GM10248 (cell line): ENCODE measurements at regions not wholly inside any gene's neighbourhood (a gene's known extent, or its start where the extent isn't known, plus 50 kb on each side); places are given as distances from the start of the nearest gene placed in this dataset.
"Not testable (repeated sequence)": the region's sequence is repeated elsewhere in the genome, so short reads cannot be mapped to it uniquely, and the experiment has no call there.

Source experiments
- CTCF ChIA-PET: fragments of 300-600 bp; sonication (Branson Sonifier 250); formaldehyde crosslinking; extraction: SDS; loops from one replicate; lab custom pipeline; 2021; ENCODE audit warnings: antibody characterized with exemption; lab: Yijun Ruan, JAX
- POLR2A ChIA-PET: fragments of 350-650 bp; sonication (Branson Sonifier 250); formaldehyde crosslinking; extraction: SDS; loops from one replicate; lab custom pipeline; 2020; ENCODE audit warnings: antibody characterized with exemption; lab: Yijun Ruan, JAX
- DNase-seq: peaks from one replicate; pipeline ENCODE4 v3.0.0; 2012; ENCODE audit errors: extremely low spot score
- TF ChIP-seq, protein P1 (sequence below): IDR thresholded peaks from 2 replicates; pipeline ENCODE4 v1.5.1; 2012; ENCODE audit warnings: mild to moderate bottlenecking, low read depth; ENCODE audit errors: extremely low read depth, missing control alignments, control extremely low read depth

DNA sequence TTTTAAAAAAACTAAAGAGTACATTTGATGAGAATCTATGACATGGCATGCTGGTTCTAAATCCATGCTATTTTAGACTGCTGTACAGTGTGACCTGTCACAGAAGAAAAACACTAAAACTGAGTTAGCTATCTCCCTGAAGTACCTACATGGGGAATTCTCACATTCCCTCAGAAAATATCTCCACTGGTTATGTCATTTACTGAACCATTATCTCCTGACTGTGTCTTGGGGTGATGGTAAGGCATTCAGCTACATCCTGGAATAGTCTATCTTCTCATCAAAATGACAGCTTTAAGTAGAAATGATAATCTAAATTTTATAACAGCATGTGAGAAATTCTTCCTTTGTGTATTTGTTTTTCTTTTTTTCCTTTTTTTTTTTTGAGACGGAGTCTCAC lies 172.1 kb upstream of the HTR1E start:
- DNase-seq = no peak
- POLR2A ChIA-PET = no interaction called here
- TF ChIP-seq, protein P1, sequence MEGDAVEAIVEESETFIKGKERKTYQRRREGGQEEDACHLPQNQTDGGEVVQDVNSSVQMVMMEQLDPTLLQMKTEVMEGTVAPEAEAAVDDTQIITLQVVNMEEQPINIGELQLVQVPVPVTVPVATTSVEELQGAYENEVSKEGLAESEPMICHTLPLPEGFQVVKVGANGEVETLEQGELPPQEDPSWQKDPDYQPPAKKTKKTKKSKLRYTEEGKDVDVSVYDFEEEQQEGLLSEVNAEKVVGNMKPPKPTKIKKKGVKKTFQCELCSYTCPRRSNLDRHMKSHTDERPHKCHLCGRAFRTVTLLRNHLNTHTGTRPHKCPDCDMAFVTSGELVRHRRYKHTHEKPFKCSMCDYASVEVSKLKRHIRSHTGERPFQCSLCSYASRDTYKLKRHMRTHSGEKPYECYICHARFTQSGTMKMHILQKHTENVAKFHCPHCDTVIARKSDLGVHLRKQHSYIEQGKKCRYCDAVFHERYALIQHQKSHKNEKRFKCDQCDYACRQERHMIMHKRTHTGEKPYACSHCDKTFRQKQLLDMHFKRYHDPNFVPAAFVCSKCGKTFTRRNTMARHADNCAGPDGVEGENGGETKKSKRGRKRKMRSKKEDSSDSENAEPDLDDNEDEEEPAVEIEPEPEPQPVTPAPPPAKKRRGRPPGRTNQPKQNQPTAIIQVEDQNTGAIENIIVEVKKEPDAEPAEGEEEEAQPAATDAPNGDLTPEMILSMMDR = no peak
- CTCF ChIA-PET = interaction anchor here (0.8 to 1.9 kb wide), 7 partner anchors 10 to 23 kb away, joined by 3 to 5 read pairs (median 3); no protein-coding TSS in a partner anchor

DNA sequence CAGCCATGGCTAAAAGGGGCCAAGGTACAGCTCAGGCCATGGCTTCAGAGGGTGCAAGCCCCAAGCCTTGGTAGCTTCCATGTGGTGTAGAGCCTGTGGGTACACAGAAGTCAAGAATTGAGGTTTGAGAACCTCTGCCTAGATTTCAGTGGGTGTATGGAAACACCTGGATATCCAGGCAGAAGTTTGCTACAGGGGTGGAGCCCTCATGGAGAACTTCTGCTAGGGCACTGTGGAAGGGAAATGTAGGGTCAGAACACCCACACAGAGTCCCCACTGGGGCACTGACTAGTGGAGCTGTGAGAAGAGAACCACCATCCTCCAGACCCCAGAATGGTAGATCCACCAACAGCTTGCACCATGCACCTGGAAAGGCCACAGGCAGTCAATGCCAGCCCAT lies 177.4 kb upstream of the HTR1E start:
- DNase-seq, POLR2A ChIA-PET, CTCF ChIA-PET: not testable (repeated sequence)

DNA sequence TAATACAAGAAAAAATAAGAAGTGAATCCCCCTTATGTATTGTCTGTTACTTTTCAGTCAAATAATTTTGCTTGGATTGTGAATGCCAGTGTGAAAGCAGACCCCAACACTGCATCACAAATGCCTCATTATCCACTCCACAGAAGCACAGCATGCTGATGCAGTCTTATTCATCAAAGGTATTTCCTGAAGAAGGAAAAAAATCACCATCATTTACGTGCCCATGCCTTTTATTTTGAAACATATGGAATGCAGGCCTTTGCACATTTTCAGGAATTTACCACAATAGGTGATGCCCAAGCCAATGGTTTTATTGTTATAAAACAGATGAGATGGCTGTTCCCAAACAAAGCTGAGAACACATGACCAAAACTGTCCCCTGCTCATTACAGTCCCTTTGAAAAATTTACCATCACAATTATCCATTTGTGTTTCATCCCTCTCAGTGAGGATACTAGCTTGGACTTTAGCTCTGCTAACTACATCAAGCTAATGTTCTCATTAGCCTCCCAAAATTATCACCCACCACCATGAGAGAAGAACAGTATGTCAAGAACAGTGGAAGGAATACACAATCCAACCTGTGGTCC lies 180.6 kb upstream of the HTR1E start:
- ChIA-PET CTCF (interaction anchor here (1.6 kb wide), 1 partner anchor 12 kb away, joined by 3 read pairs; no protein-coding TSS in a partner anchor), POLR2A (no interaction called here)
- no peak for DNase-seq
- TF ChIP-seq, protein P1 = no peak

DNA sequence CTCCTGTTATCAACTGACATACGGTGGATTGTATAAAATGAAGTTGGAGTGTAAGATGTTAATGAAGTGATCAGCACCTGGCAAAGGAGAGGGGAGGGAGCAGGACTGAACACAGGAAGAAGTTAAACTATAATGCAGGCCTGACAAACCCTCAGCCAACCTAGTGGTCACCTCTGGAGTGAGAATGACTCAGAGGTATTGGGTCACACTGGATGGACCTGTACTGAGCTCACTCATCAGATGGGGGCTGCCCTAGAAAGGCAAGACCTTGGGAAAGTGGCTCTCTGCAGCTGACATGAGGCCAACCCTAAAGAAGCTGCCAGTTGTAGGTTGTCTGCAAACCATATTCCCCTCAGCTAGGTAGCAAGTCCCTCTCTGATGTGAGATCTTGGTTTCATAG lies 193.3 kb upstream of the HTR1E start:
- no peak for DNase-seq
- POLR2A ChIA-PET = no interaction called here
- TF ChIP-seq, protein P1 = no peak
- CTCF ChIA-PET = interaction anchor here (1.0 kb wide), 1 partner anchor 12 kb away, joined by 3 read pairs; no protein-coding TSS in a partner anchor

DNA sequence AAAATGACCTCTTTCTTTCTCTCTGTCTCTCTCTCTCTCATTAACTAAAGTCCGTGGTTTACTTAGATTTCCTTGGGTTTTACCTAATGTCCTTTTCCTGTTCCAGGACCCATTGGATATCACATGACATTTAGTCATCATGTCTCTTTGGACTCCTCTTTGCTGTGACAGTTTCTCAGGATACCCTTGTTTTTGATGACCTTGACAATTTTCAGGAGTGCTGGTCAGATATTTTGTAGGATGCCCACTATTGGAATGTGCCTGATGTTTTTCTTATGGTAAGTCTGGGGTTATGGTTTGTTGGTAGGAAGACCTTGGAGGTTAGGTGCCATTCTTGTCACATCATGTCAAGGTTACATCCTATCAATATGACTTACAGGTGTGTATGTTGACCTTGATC lies 199.2 kb upstream of the HTR1E start:
- no peak for DNase-seq
- ChIA-PET POLR2A (no interaction called here), CTCF (no interaction called here)
- TF ChIP-seq, protein P1 = no peak

DNA sequence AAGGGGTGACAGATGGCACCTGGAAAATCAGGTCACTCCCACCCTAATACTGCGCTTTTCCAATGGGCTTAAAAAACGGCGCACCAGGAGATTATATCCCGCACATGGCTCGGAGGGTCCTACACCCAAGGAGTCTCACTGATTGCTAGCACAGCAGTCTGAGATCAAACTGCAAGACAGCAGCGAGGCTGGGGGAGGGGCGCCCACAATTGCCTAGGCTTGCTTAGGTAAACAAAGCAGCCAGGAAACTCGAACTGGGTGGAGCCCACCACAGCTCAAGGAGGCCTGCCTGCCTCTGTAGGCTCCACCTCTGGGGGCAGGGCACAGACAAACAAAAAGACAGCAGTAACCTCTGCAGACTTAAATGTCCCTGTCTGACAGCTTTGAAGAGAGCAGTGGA lies 205.7 kb upstream of the HTR1E start:
- DNase-seq, CTCF ChIA-PET, POLR2A ChIA-PET: not testable (repeated sequence)

DNA sequence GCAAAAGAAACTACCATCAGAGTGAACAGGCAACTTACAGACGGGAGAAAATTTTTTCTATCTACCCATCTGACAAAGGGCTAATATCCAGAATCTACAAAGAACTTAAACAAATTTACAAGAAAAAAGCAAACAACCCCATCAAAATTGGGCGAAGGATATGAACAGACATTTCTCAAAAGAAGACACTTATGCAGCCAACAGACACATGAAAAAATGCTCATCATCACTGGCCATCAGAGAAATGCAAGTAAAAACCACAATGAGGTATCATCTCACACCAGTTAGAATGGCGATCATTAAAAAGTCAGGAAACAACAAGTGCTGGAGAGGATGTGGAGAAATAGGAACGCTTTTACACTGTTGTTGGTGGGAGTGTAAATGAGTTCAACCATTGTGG lies 206.6 kb upstream of the HTR1E start:
- CTCF ChIA-PET, DNase-seq, POLR2A ChIA-PET: not testable (repeated sequence)

DNA sequence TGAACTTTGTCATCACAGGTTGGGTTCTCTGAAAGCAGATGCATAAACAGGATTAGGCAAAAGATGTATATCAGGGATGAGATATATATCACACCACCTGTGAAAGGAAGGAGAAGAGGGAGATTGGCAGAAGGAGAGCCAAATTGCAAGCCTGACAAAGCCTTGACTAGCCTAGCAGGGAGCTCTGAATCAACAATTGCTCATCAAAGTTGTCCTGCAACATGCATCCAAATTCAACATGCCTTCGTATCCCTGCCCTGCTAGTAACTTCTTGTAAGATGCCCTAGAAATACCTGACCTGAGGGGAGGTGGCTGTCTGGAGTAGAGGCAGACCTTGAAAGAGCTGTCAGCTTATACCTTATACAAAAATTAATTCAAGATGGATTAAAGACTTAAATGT lies 207.1 kb upstream of the HTR1E start:
- ChIA-PET POLR2A (no interaction called here), CTCF (no interaction called here)
- TF ChIP-seq, protein P1 = no peak
- DNase-seq = no peak
